ENCODE measurements at regions not wholly inside any gene's neighbourhood (a gene's known extent, or its start where the extent isn't known, plus 50 kb on each side); places are given as distances from the start of the nearest gene placed in this dataset.

DNA sequence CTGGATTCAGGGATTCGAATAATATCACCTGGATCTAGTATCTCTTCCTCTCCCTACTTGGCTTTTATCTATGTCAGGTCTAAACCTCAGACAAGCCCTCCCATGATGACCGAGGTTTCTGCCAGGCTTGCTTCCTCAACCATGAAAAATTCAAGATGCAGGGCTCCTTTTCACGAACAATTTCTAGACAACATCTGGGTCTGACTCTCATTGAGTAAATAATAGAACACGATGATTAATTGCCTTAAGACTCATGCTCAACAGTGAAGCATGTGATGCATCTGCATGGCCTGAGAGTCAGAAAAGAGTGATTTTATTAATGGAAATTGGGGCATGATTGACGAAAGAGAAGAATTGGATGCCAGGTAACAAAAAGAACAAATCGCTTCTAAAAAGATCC lies 277.2 kb upstream of the ZNF608 start:
- no peaks in the 10 kb centered on the region for H3K9me3 ChIP-seq (ENCODE audit: low read length)
- H2AFZ ChIP-seq (ENCODE audit: low read length), result no peak overlapping the region
- H3K79me2 ChIP-seq (ENCODE audit: insufficient read depth, low read length), result no peaks in the 10 kb centered on the region
- no peak for ATAC-seq
- no peak for TF ChIP-seq ZKSCAN5 (CRISPR knock-in tag; IDR thresholded peaks at IDR 0.05)
- TF ChIP-seq ZIK1 (CRISPR knock-in tag; IDR thresholded peaks at IDR 0.05; ENCODE audit: borderline replicate concordance, low read depth), result no peak
- in situ Hi-C loops (cut with HindIII; ENCODE audit: extremely low pct_ligation_motif_present, low pct_unique_long_range_greater_than_20kb), result no loop called here
- H3K4me3 ChIP-seq (replicated peaks in 1 of 3; ENCODE audit: insufficient read depth in 1 of 3, low read depth in 2 of 3, low read length in 3 of 3), result no peak overlapping the region
- BruUV-seq (replicated peaks), result no TSS peak
- H3K4me2 ChIP-seq (ENCODE audit: low read depth, low read length), result no peak overlapping the region
- H3K9ac ChIP-seq (ENCODE audit: insufficient read depth, low read depth, low read length), result no peak overlapping the region
- H3K27me3 ChIP-seq (ENCODE audit: control insufficient read depth in 1 of 2, insufficient read depth in 2 of 2, low read length in 2 of 2), result no peaks in the 10 kb centered on the region
- ChIA-PET CTCF (ENCODE audit: low intra/inter-chr PET ratio, low total read pairs) (no interaction called here), POLR2A (no interaction called here)
- intact Hi-C loops (cut with micrococcal nuclease; ENCODE audit: unreplicated experiment), result no loop called here
- no peak overlapping the region for H3K27ac ChIP-seq (ENCODE audit: extremely low read length, insufficient read depth, low read length)
- H4K20me1 ChIP-seq (ENCODE audit: insufficient read depth, low read length), result no peaks in the 10 kb centered on the region
- no peak for FAIRE-seq
- no peak for DNase-seq (ENCODE audit: low spot score)
- no peaks in the 10 kb centered on the region for H3K36me3 ChIP-seq (replicated peaks in 1 of 2; ENCODE audit: control insufficient read depth in 1 of 2, insufficient read depth in 2 of 2, low read length in 2 of 2)
- H3K4me1 ChIP-seq (ENCODE audit: insufficient read depth, low read length), result no peaks in the 10 kb centered on the region
- WGBS (ENCODE audit: low lambda C conversion rate), result 5% methylated on average over 6 of the region's 6 CpGs

DNA sequence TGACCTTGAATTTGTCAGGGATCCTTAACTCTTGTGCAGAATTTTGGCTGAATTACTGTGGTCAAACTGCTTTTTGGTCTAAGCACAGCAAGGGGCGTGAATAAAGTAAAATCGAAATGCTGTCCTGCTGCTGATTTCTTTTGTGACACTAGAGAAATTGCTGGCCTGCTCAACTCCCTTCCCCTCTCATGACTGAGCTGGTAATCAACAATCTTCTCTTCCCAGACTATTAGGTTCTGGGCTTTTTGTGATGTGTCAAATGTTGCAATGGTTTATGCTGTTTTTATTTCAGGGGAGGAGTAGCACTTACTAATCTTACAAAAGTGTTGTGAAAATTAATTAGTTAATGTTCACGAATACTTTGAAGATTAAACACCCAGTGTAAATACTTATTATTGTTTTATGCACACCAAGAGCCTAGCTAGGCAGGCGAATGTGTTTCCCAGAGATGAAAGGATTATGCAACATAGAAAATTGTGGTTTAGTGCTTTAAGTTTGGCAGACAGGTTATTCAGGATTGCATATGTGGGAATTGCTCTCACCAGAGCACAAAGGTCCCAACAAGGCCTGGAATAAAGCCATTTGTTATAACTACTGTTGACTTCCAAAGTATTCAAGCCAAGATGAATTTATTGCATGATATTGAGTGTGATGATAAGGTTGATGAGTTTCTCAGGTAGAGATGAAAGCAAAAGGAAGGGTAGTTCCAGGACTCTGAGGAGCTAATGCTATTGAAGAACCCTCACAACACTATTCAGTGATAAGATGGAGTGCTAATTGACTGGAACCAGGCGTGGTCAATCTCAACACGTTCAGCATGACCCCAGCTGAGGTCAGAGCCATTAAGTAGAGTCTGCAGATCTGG lies 280.7 kb upstream of the ZNF608 start:
- H3K36me3 ChIP-seq (replicated peaks in 1 of 2; ENCODE audit: control insufficient read depth in 1 of 2, insufficient read depth in 2 of 2, low read length in 2 of 2), result no peaks in the 10 kb centered on the region
- DNase-seq (ENCODE audit: low spot score) (no peak), FAIRE-seq (no peak), ATAC-seq (no peak)
- H3K9me3 ChIP-seq (ENCODE audit: low read length), result no peaks in the 10 kb centered on the region
- in situ Hi-C loops (cut with HindIII; ENCODE audit: extremely low pct_ligation_motif_present, low pct_unique_long_range_greater_than_20kb) (no loop called here), intact Hi-C loops (cut with micrococcal nuclease; ENCODE audit: unreplicated experiment) (no loop called here)
- H3K4me2 ChIP-seq (ENCODE audit: low read depth, low read length), result no peak overlapping the region
- POLR2A ChIA-PET, result no interaction called here
- TF ChIP-seq ZNF430 (CRISPR knock-in tag; IDR thresholded peaks at IDR 0.05) (no peak), ZNF549 (CRISPR knock-in tag; IDR thresholded peaks at IDR 0.05) (no peak), ZNF788 (CRISPR knock-in tag; IDR thresholded peaks at IDR 0.05; ENCODE audit: borderline replicate concordance) (no peak), ZNF558 (CRISPR knock-in tag; IDR thresholded peaks at IDR 0.05; ENCODE audit: borderline replicate concordance) (no peak), HNRNPK (IDR thresholded peaks at IDR 0.05; ENCODE audit: low read depth, low read length, poor library complexity, severe bottlenecking) (no peak)
- TF ChIP-seq, protein P1, sequence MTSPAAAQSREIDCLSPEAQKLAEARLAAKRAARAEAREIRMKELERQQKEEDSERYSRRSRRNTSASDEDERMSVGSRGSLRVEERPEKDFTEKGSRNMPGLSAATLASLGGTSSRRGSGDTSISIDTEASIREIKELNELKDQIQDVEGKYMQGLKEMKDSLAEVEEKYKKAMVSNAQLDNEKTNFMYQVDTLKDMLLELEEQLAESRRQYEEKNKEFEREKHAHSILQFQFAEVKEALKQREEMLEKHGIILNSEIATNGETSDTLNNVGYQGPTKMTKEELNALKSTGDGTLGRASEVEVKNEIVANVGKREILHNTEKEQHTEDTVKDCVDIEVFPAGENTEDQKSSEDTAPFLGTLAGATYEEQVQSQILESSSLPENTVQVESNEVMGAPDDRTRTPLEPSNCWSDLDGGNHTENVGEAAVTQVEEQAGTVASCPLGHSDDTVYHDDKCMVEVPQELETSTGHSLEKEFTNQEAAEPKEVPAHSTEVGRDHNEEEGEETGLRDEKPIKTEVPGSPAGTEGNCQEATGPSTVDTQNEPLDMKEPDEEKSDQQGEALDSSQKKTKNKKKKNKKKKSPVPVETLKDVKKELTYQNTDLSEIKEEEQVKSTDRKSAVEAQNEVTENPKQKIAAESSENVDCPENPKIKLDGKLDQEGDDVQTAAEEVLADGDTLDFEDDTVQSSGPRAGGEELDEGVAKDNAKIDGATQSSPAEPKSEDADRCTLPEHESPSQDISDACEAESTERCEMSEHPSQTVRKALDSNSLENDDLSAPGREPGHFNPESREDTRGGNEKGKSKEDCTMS (CRISPR knock-in tag; conservative IDR thresholded peaks at IDR 0.05), result no peak
- no peaks in the 10 kb centered on the region for H4K20me1 ChIP-seq (ENCODE audit: insufficient read depth, low read length)
- no peak overlapping the region for H3K4me3 ChIP-seq (replicated peaks in 1 of 3; ENCODE audit: insufficient read depth in 1 of 3, low read depth in 2 of 3, low read length in 3 of 3)
- no peak overlapping the region for H3K9ac ChIP-seq (ENCODE audit: insufficient read depth, low read depth, low read length)
- under 1% methylated on average over 6 of the region's 6 CpGs for WGBS (ENCODE audit: low lambda C conversion rate)
- no peaks in the 10 kb centered on the region for H3K27me3 ChIP-seq (ENCODE audit: control insufficient read depth in 1 of 2, insufficient read depth in 2 of 2, low read length in 2 of 2)
- H3K27ac ChIP-seq (ENCODE audit: extremely low read length, insufficient read depth, low read length), result no peak overlapping the region
- no TSS peak for BruUV-seq (replicated peaks)
- no peaks in the 10 kb centered on the region for H3K79me2 ChIP-seq (ENCODE audit: insufficient read depth, low read length)
- no peaks in the 10 kb centered on the region for H3K4me1 ChIP-seq (ENCODE audit: insufficient read depth, low read length)
- CTCF ChIA-PET (ENCODE audit: low intra/inter-chr PET ratio, low total read pairs), result no interaction called here
- H2AFZ ChIP-seq (ENCODE audit: low read length), result no peak overlapping the region

Data from HepG2 (cell line).